ENCODE measurements at regions not wholly inside any gene's neighbourhood (a gene's known extent, or its start where the extent isn't known, plus 50 kb on each side); places are given as distances from the start of the nearest gene placed in this dataset.

- no peaks in the 10 kb centered on the region for H3K9me3 ChIP-seq (ENCODE audit: control insufficient read depth, insufficient read depth, low read depth, low read length)
- H3K27ac ChIP-seq (ENCODE audit: insufficient read depth, low read length) = peak overlapping the region; percentile 13
- H2AFZ ChIP-seq (ENCODE audit: low read length) = no peak overlapping the region
- no peaks in the 10 kb centered on the region for H3K36me3 ChIP-seq (ENCODE audit: control insufficient read depth, insufficient read depth, low read length)
- DNase-seq (ENCODE audit: low read depth in 2 of 2) = peak; percentile 97
- H3K27me3 ChIP-seq (ENCODE audit: control insufficient read depth, insufficient read depth, low read length) = no peaks in the 10 kb centered on the region
- TF ChIP-seq, protein P1, sequence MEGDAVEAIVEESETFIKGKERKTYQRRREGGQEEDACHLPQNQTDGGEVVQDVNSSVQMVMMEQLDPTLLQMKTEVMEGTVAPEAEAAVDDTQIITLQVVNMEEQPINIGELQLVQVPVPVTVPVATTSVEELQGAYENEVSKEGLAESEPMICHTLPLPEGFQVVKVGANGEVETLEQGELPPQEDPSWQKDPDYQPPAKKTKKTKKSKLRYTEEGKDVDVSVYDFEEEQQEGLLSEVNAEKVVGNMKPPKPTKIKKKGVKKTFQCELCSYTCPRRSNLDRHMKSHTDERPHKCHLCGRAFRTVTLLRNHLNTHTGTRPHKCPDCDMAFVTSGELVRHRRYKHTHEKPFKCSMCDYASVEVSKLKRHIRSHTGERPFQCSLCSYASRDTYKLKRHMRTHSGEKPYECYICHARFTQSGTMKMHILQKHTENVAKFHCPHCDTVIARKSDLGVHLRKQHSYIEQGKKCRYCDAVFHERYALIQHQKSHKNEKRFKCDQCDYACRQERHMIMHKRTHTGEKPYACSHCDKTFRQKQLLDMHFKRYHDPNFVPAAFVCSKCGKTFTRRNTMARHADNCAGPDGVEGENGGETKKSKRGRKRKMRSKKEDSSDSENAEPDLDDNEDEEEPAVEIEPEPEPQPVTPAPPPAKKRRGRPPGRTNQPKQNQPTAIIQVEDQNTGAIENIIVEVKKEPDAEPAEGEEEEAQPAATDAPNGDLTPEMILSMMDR (conservative IDR thresholded peaks at IDR 0.05 in 1 of 2, IDR thresholded peaks at IDR 0.05 in 1 of 2; ENCODE audit: low read depth in 1 of 2, low read length in 2 of 2) = no peak
- TF ChIP-seq EZH2 (IDR thresholded peaks at IDR 0.05; ENCODE audit: low read length, missing control alignments) = no peak
- H3K4me2 ChIP-seq (ENCODE audit: extremely low read depth, insufficient read depth, low read length) = peak overlapping the region; percentile 60
- H3K4me1 ChIP-seq (ENCODE audit: control insufficient read depth, extremely low read depth, insufficient read depth, low read length) = peaks cover 22% of the 10 kb centered on the region
- no peak overlapping the region for H3K9ac ChIP-seq (ENCODE audit: insufficient read depth, low read length)
- H3K79me2 ChIP-seq (ENCODE audit: control insufficient read depth, insufficient read depth, low read length) = no peaks in the 10 kb centered on the region
- no peaks in the 10 kb centered on the region for H4K20me1 ChIP-seq (ENCODE audit: control insufficient read depth, extremely low read depth, insufficient read depth, low read length)
- no peak overlapping the region for H3K4me3 ChIP-seq (replicated peaks in 1 of 4; ENCODE audit: control extremely low read depth in 1 of 4, insufficient read depth in 1 of 4, low read depth in 3 of 4, low read length in 4 of 4)
These were observed 523.5 kb upstream of the CLINT1 start for GRCh38 chr5:158382473-158382872.

DNA sequence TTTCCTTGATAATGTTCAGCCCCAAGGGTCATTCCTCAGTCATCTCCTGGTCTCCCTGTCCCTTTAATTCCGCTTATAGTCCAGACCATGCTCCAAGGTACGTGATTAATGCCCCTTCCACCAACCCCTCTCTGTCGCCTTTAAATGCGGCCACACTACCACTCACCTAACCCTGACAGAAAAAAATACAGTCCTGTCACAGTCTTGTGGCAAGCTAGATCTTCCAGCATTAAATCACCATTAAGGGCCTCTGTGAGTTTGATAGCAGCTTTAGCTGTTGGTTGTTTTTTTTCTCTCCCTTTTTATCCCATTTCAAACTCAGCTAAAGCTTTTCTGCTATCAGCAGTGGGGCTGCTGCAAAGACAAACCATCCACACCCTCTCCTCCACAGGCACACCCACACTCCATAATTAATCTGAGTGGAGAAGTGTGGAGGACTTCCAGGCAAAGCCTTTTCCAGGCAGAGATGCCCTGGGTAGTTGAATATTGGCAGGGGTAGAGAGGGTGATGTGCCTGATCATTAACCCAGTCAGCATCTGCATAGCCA, 522.7 kb upstream of the CLINT1 start:
- no peak overlapping the region for H3K4me3 ChIP-seq (replicated peaks in 1 of 4; ENCODE audit: control extremely low read depth in 1 of 4, insufficient read depth in 1 of 4, low read depth in 3 of 4, low read length in 4 of 4)
- H3K9ac ChIP-seq (ENCODE audit: insufficient read depth, low read length) = no peak overlapping the region
- H3K9me3 ChIP-seq (ENCODE audit: control insufficient read depth, insufficient read depth, low read depth, low read length) = no peaks in the 10 kb centered on the region
- H3K4me1 ChIP-seq (ENCODE audit: control insufficient read depth, extremely low read depth, insufficient read depth, low read length) = peaks cover 22% of the 10 kb centered on the region
- H3K36me3 ChIP-seq (ENCODE audit: control insufficient read depth, insufficient read depth, low read length) = no peaks in the 10 kb centered on the region
- no peaks in the 10 kb centered on the region for H4K20me1 ChIP-seq (ENCODE audit: control insufficient read depth, extremely low read depth, insufficient read depth, low read length)
- no peak for TF ChIP-seq EZH2 (IDR thresholded peaks at IDR 0.05; ENCODE audit: low read length, missing control alignments)
- H3K27me3 ChIP-seq (ENCODE audit: control insufficient read depth, insufficient read depth, low read length) = no peaks in the 10 kb centered on the region
- H3K79me2 ChIP-seq (ENCODE audit: control insufficient read depth, insufficient read depth, low read length) = no peaks in the 10 kb centered on the region
- no peak overlapping the region for H3K4me2 ChIP-seq (ENCODE audit: extremely low read depth, insufficient read depth, low read length)
- no peak for DNase-seq (ENCODE audit: low read depth in 2 of 2)
- H3K27ac ChIP-seq (ENCODE audit: insufficient read depth, low read length) = no peak overlapping the region
- no peak overlapping the region for H2AFZ ChIP-seq (ENCODE audit: low read length)

- Histone ChIP-seq H2AFZ (ENCODE audit: low read length) (no peak overlapping the region), H3K4me2 (ENCODE audit: extremely low read depth, insufficient read depth, low read length) (no peak overlapping the region), H3K27me3 (ENCODE audit: control insufficient read depth, insufficient read depth, low read length) (no peaks in the 10 kb centered on the region), H3K36me3 (ENCODE audit: control insufficient read depth, insufficient read depth, low read length) (no peaks in the 10 kb centered on the region), H3K9ac (ENCODE audit: insufficient read depth, low read length) (no peak overlapping the region), H3K27ac (ENCODE audit: insufficient read depth, low read length) (no peak overlapping the region), H3K9me3 (ENCODE audit: control insufficient read depth, insufficient read depth, low read depth, low read length) (no peaks in the 10 kb centered on the region), H4K20me1 (ENCODE audit: control insufficient read depth, extremely low read depth, insufficient read depth, low read length) (no peaks in the 10 kb centered on the region), H3K79me2 (ENCODE audit: control insufficient read depth, insufficient read depth, low read length) (no peaks in the 10 kb centered on the region), H3K4me1 (ENCODE audit: control insufficient read depth, extremely low read depth, insufficient read depth, low read length) (peaks cover 20% of the 10 kb centered on the region), H3K4me3 (replicated peaks in 1 of 4; ENCODE audit: control extremely low read depth in 1 of 4, insufficient read depth in 1 of 4, low read depth in 3 of 4, low read length in 4 of 4) (no peak overlapping the region)
- TF ChIP-seq EZH2 (IDR thresholded peaks at IDR 0.05; ENCODE audit: low read length, missing control alignments) = no peak
- TF ChIP-seq, protein P1 (conservative IDR thresholded peaks at IDR 0.05 in 1 of 2, IDR thresholded peaks at IDR 0.05 in 1 of 2; ENCODE audit: low read depth in 1 of 2, low read length in 2 of 2) = no peak
- DNase-seq (ENCODE audit: low read depth in 2 of 2) = no peak
These were observed 521.7 kb upstream of the CLINT1 start for GRCh38 chr5:158380661-158381060.
